ENCODE measurements at regions not wholly inside any gene's neighbourhood (a gene's known extent, or its start where the extent isn't known, plus 50 kb on each side); places are given as distances from the start of the nearest gene placed in this dataset.
"Not testable (repeated sequence)": the region's sequence is repeated elsewhere in the genome, so short reads cannot be mapped to it uniquely, and the experiment has no call there.

- Mint-ChIP-seq H3K36me3 (ENCODE audit: low read depth) (no peaks in the 10 kb centered on the region), H3K4me3 (no peak overlapping the region), H3K9me3 (peaks cover 53% of the 10 kb centered on the region), H3K27me3 (ENCODE audit: insufficient read depth) (no peaks in the 10 kb centered on the region), H3K4me1 (ENCODE audit: low read depth) (no peaks in the 10 kb centered on the region), H3K27ac (no peak overlapping the region)
- TF ChIP-seq CTCF (IDR thresholded peaks at IDR 0.05), result no peak
- DNase-seq, result no peak
Measured at GRCh38 chr14:106269451-106270204, 743.2 kb downstream of the TMEM121 start.

GRCh38 chr14:106270476-106271121 lies 744.2 kb downstream of the TMEM121 start:
- not testable (repeated sequence) for H3K27ac Mint-ChIP-seq; H3K4me3 Mint-ChIP-seq; DNase-seq; H3K27me3 Mint-ChIP-seq (ENCODE audit: insufficient read depth); H3K4me1 Mint-ChIP-seq (ENCODE audit: low read depth); H3K36me3 Mint-ChIP-seq (ENCODE audit: low read depth)
- H3K9me3 Mint-ChIP-seq, result peaks cover 53% of the 10 kb centered on the region

GRCh38 chr14:106276326-106277267 lies 750.2 kb downstream of the TMEM121 start:
- H3K9me3 Mint-ChIP-seq, result peaks cover 44% of the 10 kb centered on the region
- no peak overlapping the region for H3K27ac Mint-ChIP-seq
- no peak for DNase-seq
- H3K36me3 Mint-ChIP-seq (ENCODE audit: low read depth), result no peaks in the 10 kb centered on the region
- no peak overlapping the region for H3K4me3 Mint-ChIP-seq
- TF ChIP-seq CTCF (IDR thresholded peaks at IDR 0.05), result no peak
- no peaks in the 10 kb centered on the region for H3K4me1 Mint-ChIP-seq (ENCODE audit: low read depth)
- no peaks in the 10 kb centered on the region for H3K27me3 Mint-ChIP-seq (ENCODE audit: insufficient read depth)

- no peak overlapping the region for H3K27ac Mint-ChIP-seq
- no peaks in the 10 kb centered on the region; the same call in 1 of the 2 replicates for H3K27me3 Mint-ChIP-seq (ENCODE audit: insufficient read depth)
- no peak overlapping the region for H3K4me3 Mint-ChIP-seq
- TF ChIP-seq CTCF (IDR thresholded peaks at IDR 0.05), result peak; percentile 32; the same call in 1 of the 2 replicates
- no peak for DNase-seq
- no peaks in the 10 kb centered on the region for H3K4me1 Mint-ChIP-seq (ENCODE audit: low read depth)
- no peaks in the 10 kb centered on the region for H3K36me3 Mint-ChIP-seq (ENCODE audit: low read depth)
- peaks cover 49% of the 10 kb centered on the region for H3K9me3 Mint-ChIP-seq
Measured at GRCh38 chr14:106277503-106277902, 751.1 kb downstream of the TMEM121 start.

- no peak for DNase-seq
- no peaks in the 10 kb centered on the region for H3K4me1 Mint-ChIP-seq (ENCODE audit: low read depth)
- no peaks in the 10 kb centered on the region; the same call in 1 of the 2 replicates for H3K27me3 Mint-ChIP-seq (ENCODE audit: insufficient read depth)
- H3K27ac Mint-ChIP-seq, result no peak overlapping the region
- H3K9me3 Mint-ChIP-seq, result peaks cover 51% of the 10 kb centered on the region
- H3K36me3 Mint-ChIP-seq (ENCODE audit: low read depth), result no peaks in the 10 kb centered on the region
- no peak overlapping the region for H3K4me3 Mint-ChIP-seq
- no peak for TF ChIP-seq CTCF (IDR thresholded peaks at IDR 0.05)
Measured at GRCh38 chr14:106280876-106281275, 754.5 kb downstream of the TMEM121 start.
